ENCODE measurements at regions not wholly inside any gene's neighbourhood (a gene's known extent, or its start where the extent isn't known, plus 50 kb on each side); places are given as distances from the start of the nearest gene placed in this dataset.
A peak's percentile ranks its signal among the peaks of the same experiment; 100 is the strongest.

- intact Hi-C loops (cut with micrococcal nuclease), result no loop called here
- ATAC-seq (no peak), DNase-seq (no peak)
- Mint-ChIP-seq H3K9me3 (no peaks in the 10 kb centered on the region), H3K27me3 (no peaks in the 10 kb centered on the region), H3K4me1 (ENCODE audit: low read depth) (peaks cover 21% of the 10 kb centered on the region), H3K27ac (peak overlapping the region; percentile 79), H3K36me3 (ENCODE audit: low read depth) (no peaks in the 10 kb centered on the region), H3K4me3 (peak overlapping the region; percentile 47)
- POLR2A ChIA-PET, result interaction anchor here (1.1 to 1.5 kb wide), 4 partner anchors 51 to 71 kb away, joined by 3 to 7 read pairs (median 4); no protein-coding TSS in a partner anchor
- CTCF ChIA-PET, result interaction anchor here (0.8 to 3.5 kb wide), 8 partner anchors 9 to 224 kb away, joined by 3 to 24 read pairs (median 4); no protein-coding TSS in a partner anchor
- TF ChIP-seq CTCF (IDR thresholded peaks at IDR 0.05), result no peak
Measured at GRCh38 chr6:37101991-37102298, 68.0 kb upstream of the PIM1 start.

GRCh38 chr6:37102299-37103168 lies 67.4 kb upstream of the PIM1 start:
- no peak for TF ChIP-seq CTCF (IDR thresholded peaks at IDR 0.05)
- CTCF ChIA-PET, result interaction anchor here (0.8 to 3.5 kb wide), 8 partner anchors 9 to 223 kb away, joined by 3 to 24 read pairs (median 4); no protein-coding TSS in a partner anchor
- Mint-ChIP-seq H3K4me1 (ENCODE audit: low read depth) (peaks cover 21% of the 10 kb centered on the region), H3K27me3 (no peaks in the 10 kb centered on the region), H3K4me3 (peak overlapping the region; percentile 65), H3K9me3 (no peaks in the 10 kb centered on the region), H3K36me3 (ENCODE audit: low read depth) (no peaks in the 10 kb centered on the region), H3K27ac (peak overlapping the region; percentile 79)
- DNase-seq (peak; percentile 84), ATAC-seq (peak; percentile 93)
- intact Hi-C loops (cut with micrococcal nuclease), result no loop called here
- POLR2A ChIA-PET, result interaction anchor here (0.7 to 1.5 kb wide), 6 partner anchors 11 to 70 kb away, joined by 3 to 7 read pairs (median 3); no protein-coding TSS in a partner anchor

- POLR2A ChIA-PET, result interaction anchor here (0.7 to 1.5 kb wide), 5 partner anchors 10 to 69 kb away, joined by 3 to 7 read pairs (median 3); no protein-coding TSS in a partner anchor
- no peaks in the 10 kb centered on the region for H3K27me3 Mint-ChIP-seq
- peaks cover 21% of the 10 kb centered on the region for H3K4me1 Mint-ChIP-seq (ENCODE audit: low read depth)
- H3K9me3 Mint-ChIP-seq, result no peaks in the 10 kb centered on the region
- intact Hi-C loops (cut with micrococcal nuclease), result no loop called here
- CTCF ChIA-PET, result interaction anchor here (1.1 to 3.5 kb wide), 6 partner anchors 8 to 222 kb away, joined by 3 to 24 read pairs (median 4); no protein-coding TSS in a partner anchor
- H3K27ac Mint-ChIP-seq, result peak overlapping the region; percentile 67
- DNase-seq (peak; percentile 15), ATAC-seq (no peak)
- peak overlapping the region; percentile 65 for H3K4me3 Mint-ChIP-seq
- H3K36me3 Mint-ChIP-seq (ENCODE audit: low read depth), result no peaks in the 10 kb centered on the region
- TF ChIP-seq CTCF (IDR thresholded peaks at IDR 0.05), result no peak
Measured at GRCh38 chr6:37103169-37104039, 66.5 kb upstream of the PIM1 start.

- Mint-ChIP-seq H3K4me1 (ENCODE audit: low read depth) (peaks cover 21% of the 10 kb centered on the region), H3K27me3 (no peaks in the 10 kb centered on the region), H3K36me3 (ENCODE audit: low read depth) (no peaks in the 10 kb centered on the region), H3K4me3 (no peak overlapping the region), H3K9me3 (no peaks in the 10 kb centered on the region), H3K27ac (no peak overlapping the region)
- intact Hi-C loops (cut with micrococcal nuclease), result no loop called here
- CTCF ChIA-PET, result interaction anchor here (0.6 to 1.4 kb wide), 2 partner anchors 106 to 332 kb away, joined by 3 to 4 read pairs; no protein-coding TSS in a partner anchor
- no peak for TF ChIP-seq CTCF (IDR thresholded peaks at IDR 0.05)
- POLR2A ChIA-PET, result no interaction called here
- ATAC-seq (no peak), DNase-seq (no peak)
Measured at GRCh38 chr6:37104824-37105147, 65.2 kb upstream of the PIM1 start.

All from activated CD8-positive, alpha-beta T cell treated with anti-CD3 and anti-CD28 coated beads for 36 hours (primary cell).